ENCODE measurements at regions not wholly inside any gene's neighbourhood (a gene's known extent, or its start where the extent isn't known, plus 50 kb on each side); places are given as distances from the start of the nearest gene placed in this dataset.
"Not testable (repeated sequence)": the region's sequence is repeated elsewhere in the genome, so short reads cannot be mapped to it uniquely, and the experiment has no call there.

DNA sequence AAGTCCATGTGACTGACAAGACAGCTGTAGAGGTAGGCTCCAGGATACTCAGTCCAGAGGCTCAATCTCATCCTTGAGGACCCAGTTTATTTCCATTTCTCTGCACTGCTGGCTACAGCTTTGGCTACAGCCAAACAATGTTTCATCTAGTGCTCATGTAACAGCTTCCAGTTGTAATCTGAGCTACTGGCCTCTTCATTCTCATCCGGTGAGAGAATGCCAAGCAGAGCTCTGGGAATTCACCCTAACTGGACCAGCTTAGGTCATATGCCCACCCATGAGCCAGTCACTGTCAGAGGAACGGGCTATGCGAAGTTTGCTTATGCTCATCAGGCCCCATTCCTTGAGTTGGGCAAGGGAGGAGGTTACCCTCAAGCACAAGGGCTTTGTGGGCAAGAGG is 192.9 kb downstream of the EVX1 start:
- no peaks in the 10 kb centered on the region for H3K9me3 ChIP-seq
- ATAC-seq (peak in 2 of 4 donors; percentile 20 to 57), DNase-seq (no peak)
- H3K4me3 ChIP-seq, result no peak overlapping the region
- TF ChIP-seq, protein P1, sequence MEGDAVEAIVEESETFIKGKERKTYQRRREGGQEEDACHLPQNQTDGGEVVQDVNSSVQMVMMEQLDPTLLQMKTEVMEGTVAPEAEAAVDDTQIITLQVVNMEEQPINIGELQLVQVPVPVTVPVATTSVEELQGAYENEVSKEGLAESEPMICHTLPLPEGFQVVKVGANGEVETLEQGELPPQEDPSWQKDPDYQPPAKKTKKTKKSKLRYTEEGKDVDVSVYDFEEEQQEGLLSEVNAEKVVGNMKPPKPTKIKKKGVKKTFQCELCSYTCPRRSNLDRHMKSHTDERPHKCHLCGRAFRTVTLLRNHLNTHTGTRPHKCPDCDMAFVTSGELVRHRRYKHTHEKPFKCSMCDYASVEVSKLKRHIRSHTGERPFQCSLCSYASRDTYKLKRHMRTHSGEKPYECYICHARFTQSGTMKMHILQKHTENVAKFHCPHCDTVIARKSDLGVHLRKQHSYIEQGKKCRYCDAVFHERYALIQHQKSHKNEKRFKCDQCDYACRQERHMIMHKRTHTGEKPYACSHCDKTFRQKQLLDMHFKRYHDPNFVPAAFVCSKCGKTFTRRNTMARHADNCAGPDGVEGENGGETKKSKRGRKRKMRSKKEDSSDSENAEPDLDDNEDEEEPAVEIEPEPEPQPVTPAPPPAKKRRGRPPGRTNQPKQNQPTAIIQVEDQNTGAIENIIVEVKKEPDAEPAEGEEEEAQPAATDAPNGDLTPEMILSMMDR (IDR thresholded peaks at IDR 0.05), result no peak
- WGBS, 3 donors, result 35 to 47% (median 44%) methylated on average over 3 of the region's 3 CpGs
- H3K27me3 ChIP-seq (ENCODE audit: insufficient read depth in 3 of 3, low read length in 2 of 3), result no peaks in the 10 kb centered on the region
- no peaks in the 10 kb centered on the region for H3K36me3 ChIP-seq (ENCODE audit: insufficient read depth in 1 of 2, low read depth in 1 of 2)
- no peak overlapping the region for H3K27ac ChIP-seq
- intact Hi-C loops (cut with DNase I), result no loop called here
- H3K4me1 ChIP-seq, result no peaks in the 10 kb centered on the region

DNA sequence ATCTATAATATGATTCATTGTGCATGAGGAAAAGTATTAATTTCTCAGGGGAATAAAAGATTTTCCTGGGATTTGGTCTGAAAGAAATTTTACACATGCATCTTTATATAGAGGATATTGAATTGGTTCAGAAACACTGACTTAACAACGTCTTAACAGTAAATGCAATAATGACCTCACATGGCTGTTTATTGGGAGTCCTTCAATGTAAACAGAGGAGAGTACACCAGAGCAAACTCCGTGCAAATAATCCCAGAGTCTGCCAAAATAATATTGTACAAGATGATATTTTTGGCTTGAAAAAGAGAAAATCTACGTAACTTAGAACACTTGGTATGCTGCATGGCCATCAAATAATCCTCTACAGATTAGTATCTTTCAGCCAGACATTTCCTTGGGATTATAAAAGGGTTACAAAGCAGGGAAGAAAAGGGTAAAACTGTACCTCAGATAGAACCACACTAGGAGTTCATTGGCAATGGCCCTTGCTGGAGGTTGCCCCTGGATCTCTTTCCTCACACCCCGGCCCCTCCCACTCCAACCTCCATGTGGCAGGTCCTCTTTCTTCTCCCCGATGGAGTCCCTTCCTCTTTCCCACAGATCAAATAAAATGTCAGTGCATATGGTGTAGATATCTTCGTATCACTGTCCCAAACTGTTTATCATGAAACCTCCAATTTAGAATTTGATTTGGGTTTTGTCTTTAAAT is 196.4 kb downstream of the EVX1 start:
- no peaks in the 10 kb centered on the region for H3K36me3 ChIP-seq (ENCODE audit: insufficient read depth in 1 of 2, low read depth in 1 of 2)
- no peaks in the 10 kb centered on the region for H3K9me3 ChIP-seq
- H3K4me3 ChIP-seq, result no peak overlapping the region
- 65 to 68% (median 67%) methylated on average over 6 of the region's 6 CpGs for WGBS, 3 donors
- H3K27ac ChIP-seq, result no peak overlapping the region
- no peaks in the 10 kb centered on the region for H3K4me1 ChIP-seq
- ATAC-seq, result no peak
- intact Hi-C loops (cut with DNase I), result no loop called here
- no peak for DNase-seq
- peaks cover 0 to 3% (median 0%) of the 10 kb centered on the region in 3 donors for H3K27me3 ChIP-seq (ENCODE audit: insufficient read depth in 3 of 3, low read length in 2 of 3)
- TF ChIP-seq, protein P1 (IDR thresholded peaks at IDR 0.05), result no peak

DNA sequence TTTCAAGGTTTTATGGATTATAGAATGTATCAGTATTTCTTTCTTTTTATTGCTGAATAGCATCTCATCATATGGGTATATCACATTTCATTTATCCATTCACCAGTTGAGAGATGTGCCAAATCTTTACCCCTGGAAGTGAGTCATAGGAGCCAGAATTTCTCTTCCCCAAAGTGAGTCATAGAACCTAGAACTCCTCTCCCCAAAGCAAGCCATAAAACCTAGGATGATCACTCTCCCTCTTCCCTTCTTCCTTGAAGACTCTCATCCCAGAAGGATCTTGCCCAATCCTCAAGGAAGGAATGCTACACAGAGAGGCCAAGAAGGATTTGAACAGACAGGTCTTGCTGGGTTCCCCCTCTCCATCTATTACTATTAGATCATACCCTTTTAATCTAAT is 199.9 kb downstream of the EVX1 start:
- DNase-seq (no peak), ATAC-seq (no peak)
- Histone ChIP-seq H3K27ac (no peak overlapping the region), H3K4me1 (no peaks in the 10 kb centered on the region), H3K27me3 (ENCODE audit: insufficient read depth in 3 of 3, low read length in 2 of 3) (peaks cover 0 to 3% (median 0%) of the 10 kb centered on the region in 3 donors), H3K4me3 (no peak overlapping the region), H3K36me3 (ENCODE audit: insufficient read depth in 1 of 2, low read depth in 1 of 2) (no peaks in the 10 kb centered on the region), H3K9me3 (no peaks in the 10 kb centered on the region)
- intact Hi-C loops (cut with DNase I), result no loop called here
- TF ChIP-seq, protein P1 (IDR thresholded peaks at IDR 0.05), result no peak

DNA sequence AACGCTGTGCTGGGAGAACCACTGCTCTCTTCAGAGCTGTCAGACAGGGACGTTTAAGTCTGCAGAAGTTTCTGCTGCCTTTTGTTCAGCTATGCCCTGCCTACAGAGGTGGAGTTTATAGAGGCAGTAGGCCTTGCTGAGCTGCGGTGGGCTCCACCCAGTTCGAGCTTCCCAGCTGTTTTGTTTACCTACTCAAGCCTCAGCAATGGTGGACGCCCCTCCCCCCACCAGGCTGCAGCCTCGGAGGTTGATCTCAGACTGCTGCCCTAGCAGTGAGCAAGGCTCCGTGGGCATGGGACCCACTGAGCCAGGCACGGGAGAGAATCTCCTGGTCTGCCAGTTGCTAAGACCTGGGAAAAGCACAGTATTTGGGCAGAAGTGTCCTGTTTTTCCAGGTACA is 206.4 kb downstream of the EVX1 start:
- H3K27ac ChIP-seq; H3K4me3 ChIP-seq; ATAC-seq; H3K36me3 ChIP-seq (ENCODE audit: insufficient read depth in 1 of 2, low read depth in 1 of 2); intact Hi-C loops (cut with DNase I); H3K27me3 ChIP-seq (ENCODE audit: insufficient read depth in 3 of 3, low read length in 2 of 3); DNase-seq; H3K4me1 ChIP-seq; H3K9me3 ChIP-seq: not testable (repeated sequence)
- 32 to 39% (median 38%) methylated on average over 8 of the region's 8 CpGs for WGBS, 3 donors

DNA sequence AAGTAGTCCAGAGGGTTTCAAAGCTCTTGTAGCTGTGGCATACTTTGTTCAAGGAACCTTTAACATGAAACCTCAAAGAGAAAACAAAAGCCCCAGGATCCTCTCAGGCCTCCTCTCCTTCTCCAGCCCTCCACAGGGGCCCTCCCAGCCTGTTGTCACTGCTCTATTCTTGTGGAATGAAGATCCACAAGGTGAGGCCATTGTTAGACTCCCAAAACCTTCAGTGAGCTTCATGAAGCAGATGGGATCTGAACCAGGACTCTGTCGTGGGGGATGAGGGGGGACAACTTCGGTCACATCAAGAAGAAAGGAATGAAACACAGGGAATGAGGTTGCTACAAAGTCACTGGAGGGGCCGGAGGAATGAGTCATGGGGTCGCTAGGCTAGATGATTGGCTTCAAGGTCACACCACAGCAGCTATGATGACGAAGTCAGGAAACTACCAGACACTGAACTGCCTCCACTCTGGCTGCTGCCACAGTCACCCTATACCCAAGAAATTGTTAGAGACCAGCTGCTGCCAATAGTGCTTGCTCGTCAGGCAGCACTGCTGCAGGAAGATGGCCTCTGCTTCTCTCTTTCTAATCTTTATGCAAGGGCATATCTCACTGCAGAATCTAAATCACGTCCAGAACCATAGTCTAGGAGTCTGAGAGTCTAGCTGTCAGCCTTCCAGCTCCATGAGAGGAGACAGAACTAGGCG is 208.8 kb downstream of the HIBADH start:
- ATAC-seq (no peak), DNase-seq (no peak)
- Histone ChIP-seq H3K9me3 (no peaks in the 10 kb centered on the region), H3K4me1 (no peaks in the 10 kb centered on the region), H3K4me3 (no peak overlapping the region), H3K36me3 (ENCODE audit: insufficient read depth in 1 of 2, low read depth in 1 of 2) (no peaks in the 10 kb centered on the region), H3K27ac (no peak overlapping the region), H3K27me3 (ENCODE audit: insufficient read depth in 3 of 3, low read length in 2 of 3) (peaks cover 0 to 5% (median 4%) of the 10 kb centered on the region in 3 donors)
- 40 to 45% (median 44%) methylated on average over 8 of the region's 8 CpGs for WGBS, 3 donors
- intact Hi-C loops (cut with DNase I), result no loop called here
- TF ChIP-seq, protein P1 (IDR thresholded peaks at IDR 0.05), result no peak

DNA sequence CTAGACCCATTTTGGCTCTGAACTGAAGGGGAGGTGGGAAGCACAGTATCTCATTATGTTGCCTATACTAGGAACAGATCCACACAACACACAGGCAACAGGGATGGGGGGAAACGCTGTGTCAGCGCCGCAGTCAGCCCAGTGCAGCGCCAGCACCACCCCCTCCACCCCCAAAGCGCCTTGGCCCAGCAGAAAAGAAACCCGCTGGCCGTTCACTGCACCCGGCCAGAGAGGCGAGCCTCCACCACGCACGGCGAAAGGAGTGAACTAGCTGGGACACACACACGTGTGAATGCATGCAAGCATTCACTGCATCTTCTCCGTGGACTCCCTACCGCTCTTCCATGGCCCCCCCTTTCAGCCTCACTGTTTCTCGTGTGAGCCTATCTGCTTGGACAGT is 205.6 kb downstream of the HIBADH start:
- H3K4me1 ChIP-seq; intact Hi-C loops (cut with DNase I); H3K27ac ChIP-seq; H3K36me3 ChIP-seq (ENCODE audit: insufficient read depth in 1 of 2, low read depth in 1 of 2); H3K4me3 ChIP-seq; DNase-seq; H3K9me3 ChIP-seq; ATAC-seq: not testable (repeated sequence)
- H3K27me3 ChIP-seq (ENCODE audit: insufficient read depth in 3 of 3, low read length in 2 of 3), result peaks cover 2 to 11% (median 3%) of the 10 kb centered on the region in 3 donors
- 86 to 90% (median 89%) methylated on average over 15 to 16 of the region's 16 CpGs for WGBS, 3 donors

DNA sequence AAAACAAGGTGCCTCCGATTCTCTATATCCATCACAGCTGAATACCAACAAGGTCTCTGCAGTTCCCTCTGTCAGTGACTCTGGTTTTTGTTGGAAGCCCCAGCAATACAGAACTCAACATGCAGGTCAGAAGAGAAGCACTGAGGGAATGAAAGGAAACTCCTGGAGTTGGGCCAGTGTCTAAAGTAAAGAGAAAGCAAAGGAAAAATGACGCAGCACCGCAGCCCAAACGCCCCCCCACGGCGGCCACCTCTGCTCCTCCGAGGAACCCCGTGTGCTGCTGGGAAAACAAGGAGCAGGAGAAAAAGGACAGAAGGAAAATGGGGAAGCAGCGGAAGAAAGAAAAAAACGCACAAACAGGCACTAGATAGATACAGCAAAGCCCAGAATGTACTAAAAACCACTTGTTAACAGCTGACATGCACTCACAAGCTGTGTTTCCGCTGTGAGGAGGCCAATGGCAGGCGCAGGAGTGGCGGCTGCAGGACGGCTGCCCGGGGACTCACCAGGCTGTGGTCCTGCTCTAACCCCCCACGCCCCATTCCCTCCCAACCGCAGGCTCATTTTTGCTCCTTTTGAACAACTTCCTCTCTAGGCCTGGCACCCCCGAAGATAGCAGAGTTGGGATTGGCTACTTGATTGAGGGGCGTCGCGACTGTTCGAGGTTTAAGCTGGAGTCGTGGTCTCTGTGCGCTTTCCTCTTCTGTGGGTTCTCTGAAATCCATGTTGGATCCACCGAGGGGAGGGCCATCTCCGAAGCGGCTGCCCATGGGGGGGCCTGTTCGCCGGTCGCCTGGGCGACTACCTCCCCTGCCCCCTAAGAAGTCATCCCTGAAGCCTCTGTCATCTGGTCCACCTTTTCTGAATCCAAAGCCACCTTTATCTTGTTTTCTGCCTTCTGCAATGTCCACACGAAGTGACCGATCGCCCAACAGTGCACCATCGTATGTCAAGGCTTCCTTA is 204.8 kb downstream of the HIBADH start:
- H3K36me3 ChIP-seq (ENCODE audit: insufficient read depth in 1 of 2, low read depth in 1 of 2); H3K4me1 ChIP-seq; ATAC-seq; H3K9me3 ChIP-seq; DNase-seq; intact Hi-C loops (cut with DNase I); H3K4me3 ChIP-seq; H3K27ac ChIP-seq: not testable (repeated sequence)
- H3K27me3 ChIP-seq (ENCODE audit: insufficient read depth in 3 of 3, low read length in 2 of 3), result peaks cover 2 to 11% (median 3%) of the 10 kb centered on the region in 3 donors
- 86 to 88% (median 87%) methylated on average over 28 to 30 of the region's 35 CpGs for WGBS, 3 donors

All from psoas muscle (tissue), 7 donors.